Panc1 (cell line): ENCODE measurements at regions not wholly inside any gene's neighbourhood (a gene's known extent, or its start where the extent isn't known, plus 50 kb on each side); places are given as distances from the start of the nearest gene placed in this dataset.

Experiments used
- ATAC-seq: fragments of 200-7000 bp; cut with Tn5 transposase; 2 replicates; pipeline ENCODE4 v1.9.1; 2020; ENCODE audit warnings: mild to moderate bottlenecking, moderate library complexity
- BruUV-seq: library from RNA; stranded (reverse); fragments of 400-500 nt; replicated peaks from 2 replicates; lab custom pipeline; 2021; lab: Mats Ljungman, UMichigan
- CTCF ChIA-PET: fragments of 300-600 bp; sonication (Branson Sonifier 250); formaldehyde crosslinking; loops from one replicate; lab custom pipeline; 2022; ENCODE audit warnings: antibody characterized with exemption; lab: Charles Lee
- POLR2A ChIA-PET: fragments of 300-600 bp; sonication (Branson Sonifier 250); formaldehyde crosslinking; loops from one replicate; lab custom pipeline; 2022; ENCODE audit warnings: antibody characterized with exemption; lab: Charles Lee
- DNase-seq: peaks from one replicate; pipeline ENCODE4 v3.0.0-alpha.2; 2010; ENCODE audit warnings: low read depth, low spot score
- H3K27ac ChIP-seq: 2 replicates; pipeline ENCODE4 v1.5.1; 2011; ENCODE audit warnings: mild to moderate bottlenecking, low read length, inconsistent platforms
- H3K27me3 ChIP-seq: fragments of 200-500 bp; sonication (Bioruptor generic); 2 replicates; pipeline ENCODE4 v1.6.0; 2014; ENCODE audit warnings: low read length, inconsistent platforms; ENCODE audit not compliant: control insufficient read depth, insufficient read depth
- H3K36me3 ChIP-seq: fragments of 200-500 bp; sonication (Bioruptor generic); 2 replicates; pipeline ENCODE4 v1.5.1; 2014; ENCODE audit warnings: inconsistent platforms, mild to moderate bottlenecking, low read length, moderate library complexity; ENCODE audit not compliant: control insufficient read depth, insufficient read depth
- H3K4me1 ChIP-seq: 2 replicates; pipeline ENCODE4 v1.5.1; 2011; ENCODE audit warnings: inconsistent platforms, mild to moderate bottlenecking, low read length, moderate library complexity; ENCODE audit not compliant: control insufficient read depth, insufficient read depth
- H3K4me3 ChIP-seq, 2 experiments: 2 replicates each; pipeline ENCODE4 v1.5.1; 2011 to 2012; ENCODE audit warnings: low read depth in 2 of 2, low read length in 2 of 2, mild to moderate bottlenecking in 2 of 2, inconsistent platforms in 1 of 2, moderate library complexity in 1 of 2
- H3K9me3 ChIP-seq: fragments of 200-500 bp; sonication (Bioruptor generic); 2 replicates; pipeline ENCODE4 v1.5.1; 2014; ENCODE audit warnings: low read depth, mild to moderate bottlenecking, inconsistent platforms, low read length, moderate library complexity; ENCODE audit not compliant: control insufficient read depth, insufficient read depth
- POLR2AphosphoS5 ChIP-seq: IDR thresholded peaks from 2 replicates; pipeline ENCODE4 v1.6.1; 2012; ENCODE audit warnings: mild to moderate bottlenecking, low read depth, low read length, moderate library complexity
- SIN3A ChIP-seq: IDR thresholded peaks from 2 replicates; pipeline ENCODE4 v1.6.1; 2012; ENCODE audit warnings: low read depth, mild to moderate bottlenecking, low read length, moderate library complexity, borderline replicate concordance; ENCODE audit not compliant: insufficient read depth
- TCF7L2 ChIP-seq: IDR thresholded peaks from 2 replicates; pipeline ENCODE4 v1.6.1; 2011; ENCODE audit warnings: mild to moderate bottlenecking, low read depth, low read length, inconsistent platforms
- in situ Hi-C: cut with HindIII; loops from 2 replicates; pipeline ENCODE4 v1.10.0; 2016; ENCODE audit warnings: low sequenced_read_pairs, low pct_unique_long_range_greater_than_20kb
- intact Hi-C: fragments of 100-400 bp; cut with micrococcal nuclease; formaldehyde crosslinking; loops from one replicate; pipeline ENCODE4 v1.10.0; 2022; ENCODE audit not compliant: unreplicated experiment
- TF ChIP-seq, protein P1 (sequence below), 2 experiments: IDR thresholded peaks; 2 replicates each; pipeline ENCODE4 v1.6.1; 2011 to 2012; ENCODE audit warnings: low read depth in 2 of 2, control low read depth in 1 of 2, low read length in 1 of 2, mild to moderate bottlenecking in 1 of 2, moderate library complexity in 1 of 2; ENCODE audit not compliant: insufficient read depth in 1 of 2
- TF ChIP-seq, protein P2 (sequence below): fragments of 450-650 bp; IDR thresholded peaks from 2 replicates; pipeline ENCODE4 v1.5.1; 2017; ENCODE audit warnings: mild to moderate bottlenecking

DNA sequence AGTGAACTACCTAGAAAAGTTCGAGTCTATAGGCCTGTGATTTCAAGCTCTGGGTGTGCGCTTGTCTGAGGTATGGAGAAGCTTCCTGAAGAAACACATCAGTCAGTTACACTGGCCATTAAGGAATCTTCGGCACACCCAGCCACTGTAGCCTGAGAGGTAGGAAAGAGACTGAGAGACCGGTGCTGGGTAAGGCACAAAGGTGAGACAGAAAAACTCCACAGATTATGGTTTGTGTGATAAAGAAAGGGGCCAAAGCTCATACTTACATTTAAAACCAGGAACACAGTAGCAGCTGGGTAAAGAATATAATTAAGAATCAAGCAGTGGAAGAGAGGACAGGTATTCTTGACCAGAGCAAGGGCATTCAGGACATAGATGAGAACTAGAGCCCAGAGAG lies 74.8 kb upstream of the TTC29 start:
- Histone ChIP-seq H3K4me3 (no peak overlapping the region), H3K9me3 (no peaks in the 10 kb centered on the region), H3K4me1 (no peaks in the 10 kb centered on the region), H3K27ac (no peak overlapping the region), H3K36me3 (no peaks in the 10 kb centered on the region), H3K27me3 (no peaks in the 10 kb centered on the region)
- intact Hi-C loops (no loop called here), in situ Hi-C loops (no loop called here)
- POLR2A ChIA-PET, result no interaction called here
- TF ChIP-seq TCF7L2, result no peak
- TF ChIP-seq SIN3A, result no peak
- TF ChIP-seq, protein P1, sequence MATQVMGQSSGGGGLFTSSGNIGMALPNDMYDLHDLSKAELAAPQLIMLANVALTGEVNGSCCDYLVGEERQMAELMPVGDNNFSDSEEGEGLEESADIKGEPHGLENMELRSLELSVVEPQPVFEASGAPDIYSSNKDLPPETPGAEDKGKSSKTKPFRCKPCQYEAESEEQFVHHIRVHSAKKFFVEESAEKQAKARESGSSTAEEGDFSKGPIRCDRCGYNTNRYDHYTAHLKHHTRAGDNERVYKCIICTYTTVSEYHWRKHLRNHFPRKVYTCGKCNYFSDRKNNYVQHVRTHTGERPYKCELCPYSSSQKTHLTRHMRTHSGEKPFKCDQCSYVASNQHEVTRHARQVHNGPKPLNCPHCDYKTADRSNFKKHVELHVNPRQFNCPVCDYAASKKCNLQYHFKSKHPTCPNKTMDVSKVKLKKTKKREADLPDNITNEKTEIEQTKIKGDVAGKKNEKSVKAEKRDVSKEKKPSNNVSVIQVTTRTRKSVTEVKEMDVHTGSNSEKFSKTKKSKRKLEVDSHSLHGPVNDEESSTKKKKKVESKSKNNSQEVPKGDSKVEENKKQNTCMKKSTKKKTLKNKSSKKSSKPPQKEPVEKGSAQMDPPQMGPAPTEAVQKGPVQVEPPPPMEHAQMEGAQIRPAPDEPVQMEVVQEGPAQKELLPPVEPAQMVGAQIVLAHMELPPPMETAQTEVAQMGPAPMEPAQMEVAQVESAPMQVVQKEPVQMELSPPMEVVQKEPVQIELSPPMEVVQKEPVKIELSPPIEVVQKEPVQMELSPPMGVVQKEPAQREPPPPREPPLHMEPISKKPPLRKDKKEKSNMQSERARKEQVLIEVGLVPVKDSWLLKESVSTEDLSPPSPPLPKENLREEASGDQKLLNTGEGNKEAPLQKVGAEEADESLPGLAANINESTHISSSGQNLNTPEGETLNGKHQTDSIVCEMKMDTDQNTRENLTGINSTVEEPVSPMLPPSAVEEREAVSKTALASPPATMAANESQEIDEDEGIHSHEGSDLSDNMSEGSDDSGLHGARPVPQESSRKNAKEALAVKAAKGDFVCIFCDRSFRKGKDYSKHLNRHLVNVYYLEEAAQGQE (IDR thresholded peaks at IDR 0.05; ENCODE audit: insufficient read depth in 1 of 2, low read depth in 2 of 2, low read length in 1 of 2), result no peak
- TF ChIP-seq POLR2AphosphoS5, result no peak
- TF ChIP-seq, protein P2, sequence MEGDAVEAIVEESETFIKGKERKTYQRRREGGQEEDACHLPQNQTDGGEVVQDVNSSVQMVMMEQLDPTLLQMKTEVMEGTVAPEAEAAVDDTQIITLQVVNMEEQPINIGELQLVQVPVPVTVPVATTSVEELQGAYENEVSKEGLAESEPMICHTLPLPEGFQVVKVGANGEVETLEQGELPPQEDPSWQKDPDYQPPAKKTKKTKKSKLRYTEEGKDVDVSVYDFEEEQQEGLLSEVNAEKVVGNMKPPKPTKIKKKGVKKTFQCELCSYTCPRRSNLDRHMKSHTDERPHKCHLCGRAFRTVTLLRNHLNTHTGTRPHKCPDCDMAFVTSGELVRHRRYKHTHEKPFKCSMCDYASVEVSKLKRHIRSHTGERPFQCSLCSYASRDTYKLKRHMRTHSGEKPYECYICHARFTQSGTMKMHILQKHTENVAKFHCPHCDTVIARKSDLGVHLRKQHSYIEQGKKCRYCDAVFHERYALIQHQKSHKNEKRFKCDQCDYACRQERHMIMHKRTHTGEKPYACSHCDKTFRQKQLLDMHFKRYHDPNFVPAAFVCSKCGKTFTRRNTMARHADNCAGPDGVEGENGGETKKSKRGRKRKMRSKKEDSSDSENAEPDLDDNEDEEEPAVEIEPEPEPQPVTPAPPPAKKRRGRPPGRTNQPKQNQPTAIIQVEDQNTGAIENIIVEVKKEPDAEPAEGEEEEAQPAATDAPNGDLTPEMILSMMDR, result no peak
- no TSS peak for BruUV-seq
- CTCF ChIA-PET, result no interaction called here
- ATAC-seq, result no peak
- DNase-seq, result no peak

DNA sequence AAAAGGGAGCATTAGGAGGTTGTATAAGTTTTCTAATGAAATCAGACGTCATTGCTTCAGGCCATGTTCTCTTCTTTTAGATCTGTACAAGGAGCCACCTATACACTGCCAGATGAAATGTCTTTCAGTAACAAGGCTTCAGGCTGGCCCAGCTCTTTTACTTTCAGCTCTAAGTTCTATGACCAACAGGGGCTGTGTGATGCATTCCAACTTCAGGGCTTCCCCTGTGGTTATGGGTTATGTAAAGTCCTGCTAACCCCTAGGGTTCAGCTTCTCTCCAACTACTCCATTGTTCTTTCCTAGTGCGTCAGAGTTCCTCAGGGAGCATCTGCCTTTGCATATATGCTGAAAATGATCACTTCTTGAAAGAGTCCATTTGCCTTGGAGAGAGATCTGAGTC lies 79.4 kb upstream of the TTC29 start:
- no peak for ATAC-seq
- Histone ChIP-seq H3K9me3 (no peaks in the 10 kb centered on the region), H3K4me3 (no peak overlapping the region), H3K36me3 (no peaks in the 10 kb centered on the region), H3K27me3 (no peaks in the 10 kb centered on the region), H3K27ac (no peak overlapping the region), H3K4me1 (no peaks in the 10 kb centered on the region)
- no peak for TF ChIP-seq POLR2AphosphoS5
- TF ChIP-seq, protein P2, result no peak
- TF ChIP-seq SIN3A, result no peak
- TF ChIP-seq, protein P1 (IDR thresholded peaks at IDR 0.05; ENCODE audit: insufficient read depth in 1 of 2, low read depth in 2 of 2, low read length in 1 of 2), result no peak
- TF ChIP-seq TCF7L2, result no peak
- intact Hi-C loops (no loop called here), in situ Hi-C loops (no loop called here)
- CTCF ChIA-PET, result no interaction called here
- POLR2A ChIA-PET, result no interaction called here
- no peak for DNase-seq
- no TSS peak for BruUV-seq
